H7 (cell line): ENCODE measurements at regions not wholly inside any gene's neighbourhood (a gene's known extent, or its start where the extent isn't known, plus 50 kb on each side); places are given as distances from the start of the nearest gene placed in this dataset.

Experiments
- DNase-seq: peaks from one replicate; pipeline ENCODE4 v3.0.0; 2012
- H3K27me3 ChIP-seq: 2 replicates; pipeline ENCODE4 v1.6.0; 2011; ENCODE audit warnings: mild to moderate bottlenecking, low read length; ENCODE audit not compliant: control insufficient read depth, insufficient read depth
- H3K36me3 ChIP-seq: replicated peaks from 2 replicates; pipeline ENCODE4 v1.5.1; 2011; ENCODE audit warnings: low read length; ENCODE audit not compliant: control insufficient read depth, insufficient read depth
- H3K4me3 ChIP-seq: 2 replicates; pipeline ENCODE4 v1.5.1; 2011; ENCODE audit warnings: low read depth, mild to moderate bottlenecking, control low read depth, low read length, moderate library complexity; ENCODE audit not compliant: insufficient read depth

DNA sequence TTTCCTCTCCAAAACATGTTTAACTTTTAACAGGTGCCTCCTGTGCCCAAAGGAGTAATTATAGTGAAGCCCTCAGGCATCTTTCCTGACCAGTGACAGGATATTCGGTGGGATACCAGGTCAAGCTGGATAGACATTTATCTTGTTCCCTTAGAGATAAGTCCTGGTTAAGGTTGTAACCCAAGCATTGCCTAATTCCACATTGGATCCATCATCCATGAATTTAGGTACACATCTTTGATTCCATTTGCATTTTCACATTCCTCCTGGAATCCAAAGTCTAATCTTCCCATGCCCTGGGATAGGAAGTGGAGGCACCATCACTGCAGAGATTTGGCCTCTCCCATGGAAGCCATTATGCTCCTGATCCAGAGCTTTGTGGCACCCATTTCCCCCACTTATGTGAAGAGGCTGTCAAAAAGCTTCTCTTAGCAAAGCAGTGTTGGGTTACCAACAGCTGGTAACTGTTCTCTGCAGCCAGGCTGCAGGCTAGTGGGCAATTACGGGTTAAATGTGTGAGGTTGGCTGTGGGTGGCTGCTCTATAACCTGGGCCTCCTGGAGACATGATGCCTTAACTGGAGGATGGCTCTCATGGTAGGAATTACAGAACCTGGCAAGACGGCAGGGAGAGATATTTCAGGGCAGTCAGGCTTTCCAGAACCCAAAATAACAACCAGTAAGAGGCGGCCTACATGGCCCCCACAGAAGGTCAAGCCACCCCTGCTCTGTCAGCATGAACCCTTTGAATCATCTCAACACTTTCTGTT is 96.9 kb upstream of the VGLL2 start:
- Histone ChIP-seq H3K36me3 (no peaks in the 10 kb centered on the region), H3K4me3 (no peak overlapping the region), H3K27me3 (no peaks in the 10 kb centered on the region)
- no peak for DNase-seq

DNA sequence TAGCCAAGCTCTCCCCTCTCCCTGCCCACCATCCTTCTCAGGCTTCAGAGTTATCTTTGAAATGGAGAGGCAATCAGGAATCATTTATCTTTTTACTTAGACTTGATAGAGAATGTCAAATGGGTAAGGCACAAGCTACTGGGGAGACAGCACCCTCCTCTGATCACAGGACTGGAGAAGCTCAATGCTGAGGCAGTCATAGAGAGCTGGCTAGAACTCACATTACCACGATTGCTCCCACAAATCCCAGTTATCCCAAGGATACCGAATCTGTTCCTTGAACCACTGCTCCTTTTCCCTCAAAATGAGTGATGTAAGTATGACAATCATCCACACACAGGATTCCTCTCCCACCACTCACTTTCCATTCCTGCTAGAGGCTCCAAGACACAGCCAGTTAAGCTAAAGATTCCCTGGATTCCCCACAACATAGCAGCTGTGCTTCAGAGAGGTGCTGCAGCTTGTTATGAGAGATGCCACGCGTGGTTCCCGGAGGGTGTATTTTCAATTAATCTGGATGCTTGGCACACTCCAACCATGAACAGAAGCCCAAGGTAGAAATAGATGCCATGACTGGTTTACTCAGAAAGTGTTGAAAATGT is 96.2 kb upstream of the VGLL2 start:
- H3K4me3 ChIP-seq, result no peak overlapping the region
- no peaks in the 10 kb centered on the region for H3K36me3 ChIP-seq
- no peaks in the 10 kb centered on the region for H3K27me3 ChIP-seq
- DNase-seq, result no peak

DNA sequence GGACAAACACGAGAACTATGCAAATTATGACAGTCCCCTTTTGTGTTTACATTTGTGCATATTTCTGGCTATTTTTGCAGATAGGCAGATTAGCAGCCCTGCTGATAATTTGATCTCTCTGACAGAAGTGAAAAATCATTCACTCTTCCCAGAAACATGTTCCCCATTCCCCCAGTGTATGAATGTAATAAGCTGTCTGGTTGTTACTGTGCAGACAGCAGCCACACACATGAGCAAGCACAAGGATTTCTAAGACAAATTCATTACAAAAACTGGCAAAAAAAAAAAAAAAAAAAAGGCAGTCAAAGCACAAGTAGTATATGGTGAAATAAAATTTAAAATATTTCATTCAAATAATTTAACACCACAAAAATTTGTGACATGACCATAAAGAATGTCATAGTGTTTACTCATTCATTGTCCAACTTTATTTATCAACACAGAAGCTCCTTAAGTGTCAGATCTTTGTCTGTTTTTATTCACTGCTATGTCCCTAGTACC is 95.5 kb upstream of the VGLL2 start:
- no peak for DNase-seq
- Histone ChIP-seq H3K4me3 (no peak overlapping the region), H3K27me3 (no peaks in the 10 kb centered on the region), H3K36me3 (no peaks in the 10 kb centered on the region)

DNA sequence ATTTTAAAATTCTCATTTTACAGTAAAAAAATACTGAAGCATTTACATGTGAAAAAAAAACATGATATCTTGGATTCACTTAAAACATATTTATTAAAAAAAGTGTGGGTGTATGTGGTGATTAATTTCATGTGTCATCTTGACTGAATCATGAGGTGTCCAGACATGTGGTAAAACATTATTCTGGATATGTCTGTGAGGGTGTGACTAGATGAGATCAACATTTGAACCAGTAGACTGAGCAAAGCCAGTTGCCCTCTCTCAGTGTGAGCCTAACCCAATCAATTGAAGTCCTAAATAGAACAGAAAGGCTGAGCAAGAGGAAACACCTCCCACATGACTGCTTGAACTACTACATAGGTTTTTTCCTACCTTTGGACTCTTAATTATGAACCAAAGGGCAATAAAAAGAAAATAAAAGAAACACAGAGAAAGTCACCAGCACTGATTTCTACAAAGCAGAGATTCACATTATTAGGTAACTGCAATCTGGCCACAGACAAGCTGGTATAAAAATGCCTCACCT is 90.5 kb upstream of the VGLL2 start:
- Histone ChIP-seq H3K36me3 (no peaks in the 10 kb centered on the region), H3K4me3 (no peak overlapping the region)
- no peak for DNase-seq

DNA sequence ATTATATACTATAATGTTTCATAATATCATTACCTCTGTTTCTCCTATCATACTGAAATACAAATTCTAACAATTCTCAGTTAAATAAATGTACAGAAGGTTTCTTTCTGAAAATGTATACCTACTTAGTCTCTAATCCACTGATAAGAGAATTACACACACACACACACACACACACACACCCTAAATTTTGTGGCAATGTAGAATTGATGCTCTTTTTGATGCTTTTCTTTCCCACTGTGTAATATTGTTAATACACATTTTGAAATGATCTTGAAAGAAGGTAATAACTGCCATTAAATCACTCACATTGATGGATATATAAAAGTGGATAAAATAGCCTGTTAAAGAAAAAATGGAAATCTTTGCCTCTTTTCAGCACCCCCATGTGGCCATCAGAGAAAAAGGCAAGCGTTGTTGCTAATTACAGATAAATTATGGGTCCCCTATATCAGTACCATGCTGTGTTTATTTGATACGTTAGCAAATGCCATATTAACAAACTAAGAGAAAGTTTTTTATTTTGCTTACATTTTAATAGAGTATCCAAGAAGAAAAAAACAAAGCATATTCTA is 76.6 kb upstream of the VGLL2 start:
- H3K4me3 ChIP-seq, result no peak overlapping the region
- DNase-seq, result no peak
- H3K36me3 ChIP-seq, result no peaks in the 10 kb centered on the region
- no peaks in the 10 kb centered on the region for H3K27me3 ChIP-seq

More for the DNA sequence above, 90.5 kb upstream of the VGLL2 start:
- no peaks in the 10 kb centered on the region for H3K27me3 ChIP-seq

DNA sequence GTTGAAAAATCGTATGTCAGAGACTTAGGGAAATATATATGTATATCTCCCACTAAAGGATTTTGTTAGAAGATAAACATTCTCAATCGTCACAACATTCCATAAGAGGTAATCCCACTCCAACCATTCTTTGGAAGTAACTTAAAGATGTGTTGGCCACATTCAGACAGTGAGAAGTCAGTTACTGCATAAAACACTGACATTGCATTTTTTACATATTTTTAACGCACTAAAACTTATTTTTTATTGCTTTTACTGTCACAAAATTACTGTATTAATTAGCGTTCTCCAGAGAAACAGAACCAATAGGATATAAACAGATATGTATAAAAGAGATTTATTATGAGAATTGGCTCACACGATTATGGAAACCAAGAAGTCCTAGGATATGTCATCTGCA is 74.3 kb upstream of the VGLL2 start:
- no peak overlapping the region for H3K4me3 ChIP-seq
- DNase-seq, result no peak
- H3K27me3 ChIP-seq, result no peaks in the 10 kb centered on the region
- H3K36me3 ChIP-seq, result no peaks in the 10 kb centered on the region

DNA sequence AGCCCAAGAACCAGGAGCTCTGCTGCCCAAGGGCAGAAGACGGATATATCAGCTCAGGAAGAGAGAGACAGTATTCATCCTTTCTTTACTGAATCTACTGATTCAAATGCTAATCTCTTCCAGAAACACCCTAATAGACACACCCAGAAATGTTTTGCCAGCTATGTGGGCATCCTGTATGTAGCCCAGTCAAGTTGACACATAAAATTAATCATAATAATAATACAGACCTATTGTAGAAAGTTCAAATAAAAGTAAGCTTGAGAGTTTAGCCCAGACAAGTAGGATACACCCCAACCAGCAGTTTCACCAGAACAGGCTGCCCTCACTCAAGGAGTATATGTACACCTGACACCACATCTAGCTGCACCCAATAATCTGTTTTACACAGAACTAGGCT is 73.9 kb upstream of the VGLL2 start:
- H3K36me3 ChIP-seq, result no peaks in the 10 kb centered on the region
- no peak overlapping the region for H3K4me3 ChIP-seq
- no peak for DNase-seq
- no peaks in the 10 kb centered on the region for H3K27me3 ChIP-seq

DNA sequence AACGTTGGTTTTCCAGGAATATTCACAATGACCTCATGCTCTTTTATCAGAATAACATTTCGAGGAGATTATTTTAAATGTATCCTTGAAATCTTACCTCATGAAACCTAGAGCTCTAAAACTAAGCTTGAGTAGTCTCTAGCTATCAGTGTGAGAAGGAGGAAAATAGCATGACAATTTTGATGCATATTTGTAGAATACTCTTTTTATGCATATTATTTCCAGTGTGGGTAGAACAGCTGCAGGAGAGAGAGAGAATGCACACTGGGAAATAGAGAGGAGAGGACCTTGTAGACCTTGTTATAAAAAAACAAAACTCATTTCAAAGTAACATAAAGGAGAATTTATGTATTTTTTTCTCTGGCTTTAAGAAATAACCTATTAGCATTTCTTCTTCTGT is 71.1 kb upstream of the VGLL2 start:
- DNase-seq, result no peak
- H3K4me3 ChIP-seq, result no peak overlapping the region
- no peaks in the 10 kb centered on the region for H3K27me3 ChIP-seq
- no peaks in the 10 kb centered on the region for H3K36me3 ChIP-seq

DNA sequence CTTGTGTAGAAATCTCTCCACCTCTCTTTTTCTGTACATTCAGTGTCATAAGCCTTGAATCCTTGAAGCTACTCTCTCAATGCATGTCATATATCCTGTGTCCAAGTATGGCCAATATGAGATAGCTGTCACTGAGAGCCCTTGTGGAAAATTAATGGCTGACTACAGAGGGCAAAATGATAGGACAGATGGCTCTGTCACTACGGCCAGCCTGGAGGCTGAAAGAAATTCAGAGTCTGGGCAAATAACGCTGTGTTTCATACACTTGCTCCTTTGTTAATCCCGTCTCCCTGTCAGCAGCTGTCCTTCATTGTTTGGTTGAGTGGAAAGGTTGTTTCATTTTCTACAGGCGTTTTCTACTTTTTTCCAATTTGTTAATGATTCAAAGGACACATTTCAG is 70.4 kb upstream of the VGLL2 start:
- no peak for DNase-seq
- no peaks in the 10 kb centered on the region for H3K27me3 ChIP-seq
- no peak overlapping the region for H3K4me3 ChIP-seq
- no peaks in the 10 kb centered on the region for H3K36me3 ChIP-seq

DNA sequence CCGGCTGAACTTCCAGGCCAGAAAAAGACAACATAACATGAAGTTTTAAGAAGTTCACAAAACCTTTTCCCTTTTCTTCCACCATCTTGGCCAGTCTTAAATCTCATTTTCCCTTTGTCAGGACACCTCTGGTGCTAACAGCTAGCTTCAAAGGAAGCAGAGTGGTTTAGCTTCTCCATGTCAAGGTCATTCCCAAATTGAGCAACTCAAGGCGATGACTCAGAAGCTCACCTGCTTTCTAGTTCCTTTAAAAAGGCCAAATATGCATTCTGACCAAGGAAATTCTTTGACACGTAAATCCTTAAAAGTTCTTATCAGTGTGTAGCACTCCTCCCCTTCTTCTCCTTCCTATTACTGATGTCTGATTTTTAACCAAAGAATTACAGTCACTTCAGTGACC is 69.6 kb upstream of the VGLL2 start:
- Histone ChIP-seq H3K27me3 (no peaks in the 10 kb centered on the region), H3K36me3 (no peaks in the 10 kb centered on the region), H3K4me3 (no peak overlapping the region)
- no peak for DNase-seq

DNA sequence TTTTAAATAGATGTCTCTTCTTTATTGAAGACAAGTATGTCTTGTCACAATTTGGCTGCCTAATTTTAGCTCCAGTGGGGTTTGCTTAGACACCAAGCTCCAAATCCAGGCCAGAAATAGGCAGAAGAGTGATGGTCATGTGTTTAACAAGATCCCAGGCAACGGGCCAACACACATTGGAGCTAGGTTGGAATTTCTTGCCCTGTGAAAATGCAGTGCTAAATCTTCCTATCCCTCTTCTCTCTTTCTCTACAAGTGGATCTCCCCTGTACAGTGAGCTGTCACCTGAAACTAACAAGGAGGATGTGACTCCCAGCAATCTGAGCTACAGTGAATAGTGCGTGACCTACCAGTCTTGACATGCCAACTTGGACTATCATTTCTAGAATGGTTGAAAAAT is 65.3 kb upstream of the VGLL2 start:
- no peak overlapping the region for H3K4me3 ChIP-seq
- no peaks in the 10 kb centered on the region for H3K36me3 ChIP-seq
- H3K27me3 ChIP-seq, result no peaks in the 10 kb centered on the region
- no peak for DNase-seq

DNA sequence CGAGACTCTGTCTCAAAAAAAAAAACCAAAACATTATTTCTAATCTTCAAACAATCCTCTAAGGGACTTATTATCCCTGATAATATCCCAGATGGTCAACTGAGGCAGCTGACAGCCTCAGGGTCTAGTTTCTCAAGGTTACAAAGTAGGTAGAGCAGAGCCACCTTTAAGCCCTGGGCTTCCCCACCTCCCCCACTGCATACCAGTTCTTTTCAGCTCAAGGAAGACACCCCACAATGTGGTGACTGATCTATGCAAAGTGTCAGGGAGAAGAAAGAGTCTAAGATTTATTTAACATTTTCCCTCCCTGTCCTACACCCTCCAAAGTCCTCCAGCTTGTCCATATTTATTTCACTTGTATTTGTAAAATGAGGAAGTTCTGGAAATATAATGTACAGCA is 60.5 kb upstream of the VGLL2 start:
- H3K4me3 ChIP-seq, result no peak overlapping the region
- no peaks in the 10 kb centered on the region for H3K36me3 ChIP-seq
- H3K27me3 ChIP-seq, result no peaks in the 10 kb centered on the region
- DNase-seq, result peak; percentile 15

DNA sequence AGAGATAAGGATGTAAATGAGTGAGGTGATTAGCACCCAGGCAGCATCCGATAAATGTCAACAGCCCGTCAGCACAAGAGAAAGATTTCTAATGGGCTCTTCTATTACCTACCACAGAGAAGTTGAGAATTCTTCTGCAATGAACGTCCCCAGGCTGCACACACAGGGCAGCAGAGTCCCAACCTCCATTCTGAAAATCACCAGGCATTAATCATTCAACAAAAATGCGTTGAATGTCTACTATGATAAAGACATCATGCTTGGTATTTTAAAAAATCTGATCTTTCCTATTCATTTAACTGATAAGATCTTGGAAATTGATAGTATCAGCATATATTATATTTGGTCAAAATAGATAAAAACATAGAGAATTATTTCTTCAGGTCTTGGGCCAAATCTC is 59.5 kb upstream of the VGLL2 start:
- no peak for DNase-seq
- H3K4me3 ChIP-seq, result no peak overlapping the region
- H3K27me3 ChIP-seq, result no peaks in the 10 kb centered on the region
- H3K36me3 ChIP-seq, result no peaks in the 10 kb centered on the region

DNA sequence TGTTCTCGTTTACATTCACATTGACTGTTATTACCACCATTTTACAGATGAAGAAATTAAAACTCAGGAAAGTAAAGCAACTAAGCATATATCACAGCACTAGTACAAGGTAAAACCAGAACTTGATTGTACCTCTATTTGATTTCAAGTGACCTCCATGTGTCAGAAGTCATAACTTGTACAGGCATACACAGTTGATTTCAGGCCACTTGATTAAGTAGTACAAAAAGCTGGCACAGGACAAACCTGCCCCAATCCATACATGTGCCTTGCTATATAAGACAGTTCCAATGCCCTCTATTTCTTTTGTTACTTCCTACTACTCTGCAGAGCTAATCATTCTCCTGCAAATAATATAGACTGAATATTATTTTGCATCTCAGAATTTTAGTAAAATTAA is 58.8 kb upstream of the VGLL2 start:
- no peak for DNase-seq
- H3K4me3 ChIP-seq, result no peak overlapping the region

More for the DNA sequence above, 58.8 kb upstream of the VGLL2 start:
- H3K27me3 ChIP-seq, result no peaks in the 10 kb centered on the region
- no peaks in the 10 kb centered on the region for H3K36me3 ChIP-seq
